ENCODE measurements at regions not wholly inside any gene's neighbourhood (a gene's known extent, or its start where the extent isn't known, plus 50 kb on each side); places are given as distances from the start of the nearest gene placed in this dataset.

GRCh38 chr12:72100854-72101253, 162.2 kb downstream of the TPH2 start (continued):
- TF ChIP-seq KLF5 (IDR thresholded peaks at IDR 0.05; ENCODE audit: partially characterized antibody) (no peak), POLR2A (IDR thresholded peaks at IDR 0.05; ENCODE audit: low read depth, low read length) (no peak), MTA2 (IDR thresholded peaks at IDR 0.05; ENCODE audit: low read depth) (no peak), HDGF (IDR thresholded peaks at IDR 0.05) (no peak), YY1 (IDR thresholded peaks at IDR 0.05; ENCODE audit: low read depth, low read length) (no peak), GABPA (IDR thresholded peaks at IDR 0.05; ENCODE audit: low read depth) (no peak), RB1 (IDR thresholded peaks at IDR 0.05; ENCODE audit: borderline replicate concordance) (no peak), CHD4 (IDR thresholded peaks at IDR 0.05) (no peak), ZZZ3 (IDR thresholded peaks at IDR 0.05; ENCODE audit: control insufficient read depth, insufficient read length, low read depth) (no peak), LARP7 (IDR thresholded peaks at IDR 0.05) (no peak)

GRCh38 chr12:72102150-72102549, 163.5 kb downstream of the TPH2 start:
- H3K36me3 ChIP-seq (ENCODE audit: control insufficient read depth in 2 of 2, insufficient read depth in 2 of 2, low read length in 1 of 2): no peaks in the 10 kb centered on the region
- no peak overlapping the region for H3K4me2 ChIP-seq (ENCODE audit: control insufficient read depth, insufficient read depth)
- FAIRE-seq: no peak
- in situ Hi-C loops (cut with MboI): no loop called here
- no peaks in the 10 kb centered on the region for H3K4me1 ChIP-seq (ENCODE audit: control insufficient read depth, insufficient read depth, low read length)
- no peaks in the 10 kb centered on the region for H3K27me3 ChIP-seq (replicated peaks in 1 of 2; ENCODE audit: control insufficient read depth in 2 of 2, insufficient read depth in 2 of 2, low read length in 1 of 2)
- 25% methylated on average over 3 of the region's 3 CpGs for WGBS (ENCODE audit: insufficient coverage, insufficient replicate concordance, low lambda C conversion rate, missing lambda C conversion rate)
- ChIA-PET POLR2A (no interaction called here), CTCF (interaction anchor here (0.5 kb wide), 1 partner anchor 831 kb away, joined by 3 read pairs; no protein-coding TSS in a partner anchor), SMC1A (ENCODE audit: uncharacterized antibody, unreplicated experiment) (no interaction called here), RAD21 (ENCODE audit: unreplicated experiment) (no interaction called here)
- no peak overlapping the region for H3K9ac ChIP-seq (ENCODE audit: control insufficient read depth, insufficient read depth, low read length)
- no peaks in the 10 kb centered on the region for H3K79me2 ChIP-seq (ENCODE audit: control insufficient read depth, insufficient read depth, low read length)
- ATAC-seq: no peak
- H2AFZ ChIP-seq (ENCODE audit: control insufficient read depth, low read depth, low read length): no peak overlapping the region
- H3K4me3 ChIP-seq: no peak overlapping the region
- no TSS peak for BruUV-seq (replicated peaks)
- H4K20me1 ChIP-seq (ENCODE audit: control insufficient read depth, insufficient read depth): no peaks in the 10 kb centered on the region
- no peaks in the 10 kb centered on the region for H3K9me3 ChIP-seq (replicated peaks; ENCODE audit: control insufficient read depth, insufficient read depth, low read length)
- no peak for DNase-seq (ENCODE audit: low read depth, low spot score)
- no peak for TF ChIP-seq CBX5 (IDR thresholded peaks at IDR 0.05; ENCODE audit: low read depth)
- no peak for TF ChIP-seq SRF (IDR thresholded peaks at IDR 0.05; ENCODE audit: low read depth in 2 of 2, low read length in 2 of 2)
- TF ChIP-seq ZNF687 (IDR thresholded peaks at IDR 0.05): no peak
- TF ChIP-seq SMARCA5 (IDR thresholded peaks at IDR 0.05): no peak
- TF ChIP-seq MEF2A (IDR thresholded peaks at IDR 0.05; ENCODE audit: insufficient read depth, low read depth, low read length): no peak
- TF ChIP-seq ZBTB4 (CRISPR knock-in tag; IDR thresholded peaks at IDR 0.05): no peak
- TF ChIP-seq STAT1 (conservative IDR thresholded peaks at IDR 0.05): no peak
- TF ChIP-seq SREBF2 (IDR thresholded peaks at IDR 0.05; ENCODE audit: low read length): no peak
- no peak for TF ChIP-seq POLR2AphosphoS5 (IDR thresholded peaks at IDR 0.05; ENCODE audit: low read length)
- intact Hi-C loops (cut with micrococcal nuclease; ENCODE audit: unreplicated experiment): no loop called here
- no peak overlapping the region for H3K27ac ChIP-seq (ENCODE audit: control insufficient read depth, insufficient read depth)

Data from GM12878 (cell line).